Lung (tissue), 11 donors: ENCODE measurements at regions not wholly inside any gene's neighbourhood (a gene's known extent, or its start where the extent isn't known, plus 50 kb on each side); places are given as distances from the start of the nearest gene placed in this dataset.

Experiments
- ATAC-seq: fragments of 200-7000 bp; cut with Tn5 transposase; one replicate; pipeline ENCODE4 v1.9.1; 2020; ENCODE audit warnings: moderate number of reproducible peaks; ENCODE audit not compliant: insufficient read depth, low FRiP score
- DNase-seq, 3 donors: peaks; one replicate each; pipeline ENCODE4 v3.0.0-alpha.2; 2013 to 2017
- H3K27ac ChIP-seq, 2 donors: one replicate each; pipeline ENCODE4 v1.5.1; 2013; ENCODE audit warnings: mild to moderate bottlenecking in 2 of 2, moderate library complexity in 2 of 2, control low read depth in 1 of 2, inconsistent platforms in 1 of 2, low read depth in 1 of 2, low read length in 1 of 2
- H3K27me3 ChIP-seq, 3 donors: one replicate each; pipeline ENCODE4 v1.5.1; 2013; ENCODE audit warnings: low read length in 2 of 3; ENCODE audit not compliant: control insufficient read depth in 3 of 3, insufficient read depth in 3 of 3
- H3K36me3 ChIP-seq, 4 donors: one replicate each; pipeline ENCODE4 v1.5.1; 2013; ENCODE audit warnings: low read length in 4 of 4, mild to moderate bottlenecking in 1 of 4, moderate library complexity in 1 of 4; ENCODE audit not compliant: control insufficient read depth in 4 of 4, insufficient read depth in 4 of 4
- H3K4me1 ChIP-seq, 5 donors: one replicate each; pipeline ENCODE4 v1.5.1; 2013; ENCODE audit warnings: low read length in 5 of 5, mild to moderate bottlenecking in 2 of 5, moderate library complexity in 1 of 5; ENCODE audit not compliant: control insufficient read depth in 5 of 5, insufficient read depth in 5 of 5
- H3K4me3 ChIP-seq: one replicate; pipeline ENCODE4 v1.5.1; 2013; ENCODE audit warnings: mild to moderate bottlenecking, control low read depth, moderate library complexity
- H3K9ac ChIP-seq, 2 donors: one replicate each; pipeline ENCODE4 v1.5.1; 2013; ENCODE audit warnings: low read length in 2 of 2, control low read depth in 1 of 2; ENCODE audit not compliant: insufficient read depth in 1 of 2
- H3K9me3 ChIP-seq, 4 donors: one replicate each; pipeline ENCODE4 v1.5.1; 2013; ENCODE audit warnings: low read length in 3 of 4, mild to moderate bottlenecking in 1 of 4, moderate library complexity in 1 of 4; ENCODE audit not compliant: control insufficient read depth in 4 of 4, insufficient read depth in 3 of 4
- WGBS, 2 donors: extraction: QIAGEN DNeasy Blood & Tissue Kit; methylation state at CpG; one replicate each; pipeline ENCODE4 v1.1.7; 2013; 5-methylcytosine and 5-hydroxymethylcytosine counted together
- TF ChIP-seq, protein P1 (sequence below): IDR thresholded peaks from 2 replicates; pipeline ENCODE4 v1.5.1; 2012; ENCODE audit warnings: mild to moderate bottlenecking; ENCODE audit errors: control extremely low read depth, extremely low read depth
- donor health status: control.
- donor health status: control.
- donor health status: Bipolar disorder and iron deficiency.
- donor health status: healthy.
- donor health status: DM: yes; HTN: yes; CAD: no.

- DNase-seq (no peak), ATAC-seq (no peak)
- H3K36me3 ChIP-seq, result no peaks in the 10 kb centered on the region
- H3K4me1 ChIP-seq, result peaks cover 0 to 25% (median 9%) of the 10 kb centered on the region in 5 donors
- H3K27ac ChIP-seq, result no peak overlapping the region
- H3K27me3 ChIP-seq, result peaks cover 0 to 11% (median 0%) of the 10 kb centered on the region in 3 donors
- 77 to 84% methylated on average over 5 of the region's 8 CpGs for WGBS, 2 donors
- no peak overlapping the region for H3K9ac ChIP-seq
- TF ChIP-seq, protein P1, sequence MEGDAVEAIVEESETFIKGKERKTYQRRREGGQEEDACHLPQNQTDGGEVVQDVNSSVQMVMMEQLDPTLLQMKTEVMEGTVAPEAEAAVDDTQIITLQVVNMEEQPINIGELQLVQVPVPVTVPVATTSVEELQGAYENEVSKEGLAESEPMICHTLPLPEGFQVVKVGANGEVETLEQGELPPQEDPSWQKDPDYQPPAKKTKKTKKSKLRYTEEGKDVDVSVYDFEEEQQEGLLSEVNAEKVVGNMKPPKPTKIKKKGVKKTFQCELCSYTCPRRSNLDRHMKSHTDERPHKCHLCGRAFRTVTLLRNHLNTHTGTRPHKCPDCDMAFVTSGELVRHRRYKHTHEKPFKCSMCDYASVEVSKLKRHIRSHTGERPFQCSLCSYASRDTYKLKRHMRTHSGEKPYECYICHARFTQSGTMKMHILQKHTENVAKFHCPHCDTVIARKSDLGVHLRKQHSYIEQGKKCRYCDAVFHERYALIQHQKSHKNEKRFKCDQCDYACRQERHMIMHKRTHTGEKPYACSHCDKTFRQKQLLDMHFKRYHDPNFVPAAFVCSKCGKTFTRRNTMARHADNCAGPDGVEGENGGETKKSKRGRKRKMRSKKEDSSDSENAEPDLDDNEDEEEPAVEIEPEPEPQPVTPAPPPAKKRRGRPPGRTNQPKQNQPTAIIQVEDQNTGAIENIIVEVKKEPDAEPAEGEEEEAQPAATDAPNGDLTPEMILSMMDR, result no peak
- no peak overlapping the region for H3K4me3 ChIP-seq
- H3K9me3 ChIP-seq, result no peaks in the 10 kb centered on the region
These were observed 66.7 kb upstream of the FAM20C start for GRCh38 chr7:125661-126060.

GRCh38 chr7:126368-126767 lies 66.0 kb upstream of the FAM20C start:
- no peak for DNase-seq
- TF ChIP-seq, protein P1, result no peak
- Histone ChIP-seq H3K4me3 (no peak overlapping the region), H3K9me3 (no peaks in the 10 kb centered on the region), H3K27ac (no peak overlapping the region), H3K4me1 (peaks cover 0 to 23% (median 5%) of the 10 kb centered on the region in 5 donors), H3K36me3 (no peaks in the 10 kb centered on the region), H3K9ac (no peak overlapping the region), H3K27me3 (peaks cover 0 to 8% (median 0%) of the 10 kb centered on the region in 3 donors)
- 94% methylated on average over 3 of the region's 3 CpGs for WGBS, 2 donors
- ATAC-seq, result no peak

DNA sequence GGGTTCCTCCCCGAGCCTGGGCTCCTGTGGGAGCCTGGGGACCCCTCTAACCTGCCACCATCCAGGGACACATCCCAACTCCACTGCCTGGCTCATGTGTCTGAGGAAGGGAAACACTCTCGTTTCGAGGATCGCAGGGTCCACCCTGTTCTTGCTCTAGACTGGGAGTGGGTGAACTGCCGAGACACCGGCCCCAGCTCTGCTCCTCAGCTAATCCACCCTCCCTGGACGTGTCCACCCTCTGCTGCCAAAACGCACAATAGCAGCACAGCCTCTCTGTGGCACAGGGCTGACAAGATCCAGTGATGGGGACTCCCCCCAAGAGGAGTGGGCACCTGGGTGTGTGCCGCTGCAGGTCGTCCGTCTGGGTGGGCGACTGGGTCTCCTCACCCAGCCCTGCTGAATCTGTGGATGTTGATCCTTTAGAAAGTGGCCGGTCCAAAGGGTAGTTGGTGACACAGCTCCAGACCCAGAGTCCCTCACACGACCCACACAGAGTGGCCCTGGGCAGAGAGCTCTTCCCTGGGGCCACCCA lies 65.2 kb upstream of the FAM20C start:
- peaks cover 0 to under 1% (median 0%) of the 10 kb centered on the region in 3 donors for H3K27me3 ChIP-seq
- 90 to 94% methylated on average over 14 of the region's 14 CpGs for WGBS, 2 donors
- no peak overlapping the region for H3K27ac ChIP-seq
- H3K4me3 ChIP-seq, result no peak overlapping the region
- H3K36me3 ChIP-seq, result no peaks in the 10 kb centered on the region
- no peak overlapping the region for H3K9ac ChIP-seq
- ATAC-seq (no peak), DNase-seq (no peak)
- H3K9me3 ChIP-seq, result no peaks in the 10 kb centered on the region
- TF ChIP-seq, protein P1, result no peak
- peaks cover 0 to 30% (median 10%) of the 10 kb centered on the region in 5 donors for H3K4me1 ChIP-seq
